Activated T-cell treated with anti-CD3 and anti-CD28 coated beads for 1 hour (primary cell): ENCODE measurements at regions not wholly inside any gene's neighbourhood (a gene's known extent, or its start where the extent isn't known, plus 50 kb on each side); places are given as distances from the start of the nearest gene placed in this dataset.
"Not testable (repeated sequence)": the region's sequence is repeated elsewhere in the genome, so short reads cannot be mapped to it uniquely, and the experiment has no call there.

Experiments
- DNase-seq: peaks from one replicate; pipeline ENCODE4 v3.0.0-alpha.2; 2020; ENCODE audit warnings: low read depth

DNA sequence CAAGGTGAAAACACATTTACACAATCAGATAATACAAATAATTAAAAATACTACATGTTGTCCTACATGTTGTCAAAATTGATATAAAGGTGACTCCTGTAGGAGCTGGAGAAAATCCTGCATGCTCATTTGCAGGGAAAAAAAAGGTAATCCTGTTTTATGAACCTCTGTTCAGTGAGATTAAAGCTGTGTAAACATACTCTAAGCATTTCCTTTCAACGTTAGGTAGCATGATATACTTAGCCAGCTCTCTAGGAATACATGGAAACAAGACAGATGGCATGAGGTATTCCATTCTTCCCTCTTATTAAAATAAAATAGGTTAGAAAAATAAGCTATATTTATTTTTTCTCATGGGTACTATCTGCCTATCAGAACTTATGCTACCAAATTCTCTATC, 635.7 kb upstream of the FLRT2 start:
- DNase-seq: no peak

DNA sequence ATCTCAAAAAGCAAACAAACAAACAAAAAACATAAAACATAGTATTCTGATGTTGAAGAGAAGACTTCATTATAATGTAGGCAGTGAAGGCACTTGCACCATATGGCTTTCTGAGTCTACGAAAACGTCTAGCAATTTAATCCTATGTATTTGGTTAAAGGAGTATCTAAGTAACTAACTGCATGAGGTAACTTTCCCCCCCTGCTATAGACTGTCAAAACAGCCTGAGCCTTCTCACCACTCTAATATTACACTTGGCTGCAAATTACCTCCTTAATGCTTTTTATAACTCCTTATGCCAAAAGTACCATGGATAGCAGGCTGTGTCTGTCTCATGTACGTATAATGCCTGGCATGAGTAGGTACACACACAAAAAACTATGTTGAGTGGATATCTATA, 607.6 kb upstream of the FLRT2 start:
- no peak for DNase-seq

DNA sequence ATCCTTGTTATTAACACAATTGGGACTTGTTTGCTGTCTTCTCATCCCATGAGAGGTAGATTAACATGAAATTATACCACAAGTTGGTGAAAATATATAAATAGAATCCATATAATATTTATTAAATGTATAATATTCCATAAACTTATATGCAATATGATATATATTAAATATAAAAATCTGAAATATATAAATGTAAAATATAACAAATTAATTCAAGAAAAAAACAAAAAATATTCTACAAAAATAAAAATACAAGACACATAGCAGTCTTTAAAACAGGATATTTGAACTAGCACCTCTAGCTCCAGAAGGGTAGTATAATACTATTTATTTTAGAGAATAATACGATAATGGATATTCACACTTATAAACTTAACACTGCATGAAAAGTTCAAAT, 603.3 kb upstream of the FLRT2 start:
- DNase-seq: no peak

DNA sequence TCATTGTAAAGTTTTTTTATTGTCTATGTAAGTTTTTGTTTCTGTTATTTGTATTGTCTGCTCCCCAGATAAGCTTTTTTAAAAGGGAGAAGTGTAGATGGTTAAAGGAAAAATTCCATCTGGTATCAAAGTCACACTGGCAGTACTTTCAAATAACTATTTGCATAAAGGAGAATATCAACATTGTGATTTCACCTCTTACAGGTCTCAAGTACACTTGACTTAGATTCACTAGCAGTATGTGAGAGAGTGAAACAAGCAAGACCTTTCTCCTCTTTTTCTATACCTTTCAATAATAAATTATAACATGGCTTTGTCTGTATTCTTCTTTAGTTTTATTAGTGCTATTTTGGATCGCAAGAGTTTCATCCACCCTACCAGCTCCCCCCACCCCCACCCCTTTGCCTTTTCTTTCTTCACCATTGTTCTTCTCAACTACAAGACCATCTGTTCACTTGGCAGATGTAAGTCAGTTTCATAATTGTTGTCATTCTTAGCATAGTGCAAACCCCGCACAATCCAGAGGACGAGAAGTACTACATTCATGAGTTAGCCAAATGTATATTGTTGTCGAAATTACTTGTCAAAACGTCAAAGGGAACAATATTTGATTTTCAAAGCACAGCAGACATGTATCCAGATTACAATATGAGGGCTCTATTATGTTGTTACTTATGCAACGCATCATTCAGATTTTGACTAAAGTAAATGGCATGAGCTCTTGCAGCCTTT, 602.7 kb upstream of the FLRT2 start:
- DNase-seq: no peak

DNA sequence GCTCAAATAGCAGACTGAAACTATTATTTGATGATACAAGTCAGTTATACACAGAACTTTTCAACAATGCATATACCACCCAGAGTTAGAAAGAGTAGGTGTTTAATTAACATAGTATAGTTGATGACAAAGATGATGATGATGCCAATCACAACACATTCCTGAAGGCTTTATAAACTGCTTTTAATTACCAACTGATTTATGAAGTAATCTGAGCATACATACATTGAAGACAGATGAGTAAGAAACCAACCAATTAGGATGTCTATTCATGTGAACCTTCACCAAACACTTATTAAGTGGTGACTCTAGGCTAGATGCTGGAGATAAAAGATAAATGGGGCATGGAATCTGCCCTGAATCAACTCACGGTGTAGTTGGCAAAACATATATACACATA, 600.9 kb upstream of the FLRT2 start:
- no peak for DNase-seq

DNA sequence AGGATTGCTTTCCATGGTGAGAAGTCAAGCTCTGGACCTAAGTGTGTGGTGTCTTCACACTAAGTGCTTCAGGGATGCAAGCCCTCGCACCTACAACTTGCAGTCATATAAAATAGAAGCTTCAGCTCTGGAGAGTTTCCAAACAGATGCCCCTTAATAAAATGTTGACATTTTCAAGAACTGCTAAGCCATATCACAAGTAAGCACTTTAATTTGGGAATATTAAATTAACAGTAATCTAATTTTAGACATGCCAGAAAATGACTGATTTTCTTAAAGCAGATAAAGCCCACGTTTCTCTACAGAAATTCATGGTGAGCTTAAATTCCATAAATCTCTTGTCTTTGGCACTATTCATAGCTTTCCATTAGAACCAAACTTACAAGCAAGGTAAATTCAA, 600.1 kb upstream of the FLRT2 start:
- DNase-seq: no peak

DNA sequence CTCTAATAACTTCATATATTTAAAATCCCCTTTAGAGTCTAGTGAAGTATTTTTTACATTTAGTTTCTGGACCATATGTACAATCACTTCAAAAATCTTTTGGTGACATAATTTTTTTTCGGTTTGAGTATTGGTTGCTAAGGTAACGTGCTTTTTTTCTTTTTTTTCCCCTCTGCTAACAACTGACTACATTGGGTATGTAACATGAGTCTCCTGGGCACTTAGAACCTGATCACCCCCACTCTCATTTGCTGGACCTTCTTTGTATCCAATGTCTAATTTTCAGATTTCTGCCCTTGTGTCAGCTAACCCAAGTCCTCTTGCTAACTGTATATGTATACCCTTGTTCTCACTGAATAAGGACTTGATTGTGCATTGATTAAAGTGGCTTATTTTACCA, 592.9 kb upstream of the FLRT2 start:
- no peak for DNase-seq

DNA sequence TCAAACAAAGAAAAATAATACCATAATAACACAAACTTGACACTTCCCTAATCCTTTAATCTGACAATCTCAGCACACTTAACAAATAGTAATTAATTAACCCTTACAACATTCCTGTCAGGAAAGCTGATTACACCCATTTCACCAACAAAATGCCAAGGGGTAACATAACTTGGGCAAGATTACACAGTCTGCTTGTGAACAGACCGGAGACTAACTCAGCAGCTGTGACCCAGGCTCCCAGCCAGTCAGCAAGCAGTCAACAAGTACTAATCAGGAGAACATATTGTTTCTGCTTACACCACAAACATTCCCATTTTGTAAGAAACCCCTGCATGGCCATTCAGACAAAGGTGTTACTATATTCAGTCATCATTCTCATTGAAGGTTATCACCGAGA, 592.5 kb upstream of the FLRT2 start:
- no peak for DNase-seq

DNA sequence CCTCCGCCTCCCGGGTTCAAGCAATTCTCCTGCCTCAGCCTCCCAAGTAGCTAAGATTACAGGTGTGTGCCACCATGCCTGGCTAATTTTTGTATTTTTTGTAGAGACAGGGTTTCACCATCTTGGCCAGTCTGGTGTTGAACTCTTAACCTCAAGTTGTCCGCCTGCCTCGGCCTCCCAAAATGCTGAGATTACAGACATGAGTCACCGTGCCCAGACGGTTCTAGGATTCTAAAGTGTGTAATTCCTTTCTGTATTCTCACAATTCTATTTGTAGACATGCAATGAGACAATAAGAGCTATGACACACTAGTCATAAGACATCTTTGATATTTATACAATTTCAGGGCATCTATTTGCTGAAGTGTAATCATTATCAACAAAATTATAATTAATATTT, 585.0 kb upstream of the FLRT2 start:
- DNase-seq: not testable (repeated sequence)

DNA sequence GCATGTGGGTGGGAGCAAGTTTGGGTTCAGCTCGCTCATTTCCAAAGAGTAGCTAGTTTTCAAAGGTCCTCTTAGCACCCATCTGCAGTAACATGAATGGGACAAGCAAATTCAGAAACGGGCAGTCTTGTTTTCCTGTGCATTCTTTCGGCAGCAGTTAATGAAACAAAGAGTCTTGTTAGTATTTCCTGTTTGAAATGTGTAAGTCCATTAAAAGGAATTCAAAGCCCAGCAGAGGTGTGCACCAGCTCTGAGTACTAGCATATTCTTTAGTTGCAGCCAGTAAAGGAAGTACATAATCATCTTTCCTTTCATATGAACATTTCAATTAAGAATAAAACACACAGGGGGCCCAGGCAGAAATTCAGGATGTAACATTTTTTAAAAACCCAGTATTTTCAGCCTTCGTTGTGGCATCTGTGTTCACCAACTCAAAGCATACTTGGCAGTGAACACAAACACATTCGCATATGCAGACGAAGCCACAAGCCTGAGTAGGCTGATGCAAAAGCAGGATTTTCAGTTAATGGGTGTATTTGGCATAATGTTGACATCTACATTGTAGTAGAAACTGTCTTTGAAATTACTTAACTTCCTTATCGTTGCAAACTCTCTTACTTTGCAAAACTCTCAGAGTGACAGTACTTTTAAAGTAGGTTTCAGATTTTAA, 570.0 kb upstream of the FLRT2 start:
- DNase-seq: no peak

DNA sequence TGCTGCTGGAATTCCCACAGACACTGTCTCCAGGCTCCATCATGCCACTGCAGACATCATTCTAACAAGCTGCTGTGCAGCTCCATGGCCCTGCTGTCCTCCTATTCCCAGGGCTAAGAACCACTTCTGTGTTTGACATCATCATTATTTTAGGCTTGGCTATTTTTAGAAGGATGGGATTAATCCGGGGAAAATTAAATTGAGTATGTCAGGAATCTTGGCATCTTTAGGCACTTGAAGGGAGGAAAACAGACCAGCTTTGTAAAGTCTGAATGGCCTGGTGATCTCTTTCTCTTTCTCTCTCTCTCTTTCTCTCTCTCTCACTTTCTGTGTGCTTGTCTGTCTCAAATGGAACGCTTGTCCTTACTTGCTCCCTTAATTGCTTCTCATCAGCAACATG, 568.3 kb upstream of the FLRT2 start:
- no peak for DNase-seq

DNA sequence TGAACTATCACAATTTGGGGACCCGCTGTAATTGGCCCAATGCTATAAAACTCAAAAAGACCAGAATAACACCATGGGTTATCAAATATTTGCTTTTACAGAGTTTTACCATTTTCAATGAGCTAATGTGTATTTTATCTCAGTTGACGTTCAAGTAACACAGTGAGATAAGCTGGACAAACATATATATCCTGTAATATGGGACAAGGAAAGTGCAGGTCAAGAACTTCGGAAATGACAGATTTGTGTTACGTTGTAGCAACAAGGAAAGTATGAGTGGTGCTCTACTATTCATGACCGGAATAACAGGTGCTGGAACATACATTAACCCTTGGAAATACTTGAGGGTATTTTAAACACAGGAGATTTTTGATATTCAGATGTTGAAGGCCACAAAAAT, 566.4 kb upstream of the FLRT2 start:
- DNase-seq: no peak

DNA sequence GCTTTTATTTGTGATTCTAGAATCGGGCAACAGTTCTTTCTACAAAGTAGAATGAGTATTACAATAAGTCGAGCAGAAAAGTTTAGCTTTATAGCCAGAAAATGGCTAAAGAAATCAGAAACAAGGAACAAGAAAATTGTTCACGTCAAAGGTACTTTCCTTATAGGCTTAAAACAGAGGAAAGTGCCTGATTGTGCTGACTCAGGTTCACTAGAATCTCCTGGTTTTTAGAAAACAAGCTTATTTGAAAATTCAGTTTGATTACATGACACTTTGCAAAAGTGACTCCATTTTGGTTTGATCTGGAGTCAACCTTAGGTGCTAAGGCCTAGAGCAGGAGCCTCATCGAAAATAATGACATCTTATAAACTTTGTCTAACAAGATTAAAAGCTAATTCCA, 564.7 kb upstream of the FLRT2 start:
- no peak for DNase-seq

DNA sequence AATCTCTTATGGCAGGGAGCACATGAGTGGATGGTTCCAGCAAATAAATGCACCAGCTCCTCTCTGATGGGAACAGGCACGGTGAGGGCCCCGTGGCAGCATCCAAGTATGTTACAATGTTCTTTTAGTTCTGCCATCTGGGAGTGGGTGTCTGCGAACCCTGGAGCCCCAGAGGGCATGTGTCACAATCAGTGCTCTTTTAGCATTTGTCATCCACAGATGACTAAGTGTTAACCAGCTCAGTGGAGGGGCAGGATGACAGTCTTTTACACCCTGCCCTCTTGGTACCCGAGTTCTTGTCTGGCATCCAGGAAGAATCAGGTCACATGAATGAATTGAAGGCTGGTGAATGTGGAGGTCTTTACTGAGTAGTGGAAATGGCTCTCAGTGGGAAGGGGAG, 560.4 kb upstream of the FLRT2 start:
- DNase-seq: no peak

DNA sequence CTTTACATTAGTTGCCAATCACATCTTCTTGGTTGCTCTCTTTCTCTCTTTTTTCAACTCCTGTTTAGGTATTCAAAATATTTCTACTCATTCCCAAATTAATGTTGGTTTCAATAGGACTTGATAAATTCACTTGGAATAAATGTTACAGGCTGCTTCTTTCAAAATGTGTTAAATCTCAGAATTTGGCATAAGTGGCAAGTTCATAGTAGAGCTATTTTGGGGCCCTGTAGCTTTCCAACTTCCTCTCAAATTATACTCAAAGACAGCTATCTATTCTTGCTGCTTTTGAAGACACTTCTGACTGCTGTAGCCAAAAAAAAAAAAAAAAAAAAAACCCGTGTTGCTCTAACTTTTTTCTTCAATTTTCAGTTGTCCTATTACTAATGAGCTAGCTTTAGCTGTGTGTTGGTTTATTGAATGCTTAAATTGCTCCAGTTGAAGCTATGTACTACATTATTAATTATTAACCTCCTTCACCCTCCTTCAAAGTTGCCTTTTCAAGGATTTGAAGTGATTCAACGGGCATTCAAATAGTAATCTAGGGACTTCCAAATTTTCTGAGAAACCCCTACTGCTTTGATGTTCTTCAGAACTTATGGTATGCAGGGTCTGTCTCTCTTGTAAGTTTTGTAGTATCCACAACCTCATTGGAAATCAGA, 554.6 kb upstream of the FLRT2 start:
- no peak for DNase-seq

DNA sequence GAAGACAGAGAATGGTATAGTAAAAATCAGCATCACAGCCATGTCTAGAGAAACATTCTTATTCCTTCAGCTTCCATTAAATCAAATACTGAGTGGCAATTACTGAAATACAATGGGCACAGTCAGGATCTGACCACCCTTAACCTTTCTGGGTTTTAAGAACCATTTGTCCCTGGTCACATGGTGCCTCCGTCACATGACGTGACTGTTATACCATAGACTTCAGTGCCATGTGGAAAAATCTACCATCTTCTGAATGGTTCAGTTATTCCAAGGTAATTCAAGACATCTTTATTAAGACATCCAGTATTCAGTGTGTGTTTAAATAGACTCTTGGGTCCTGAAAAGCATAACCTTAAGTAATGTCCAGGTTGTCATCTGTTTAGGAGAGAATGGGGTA, 553.1 kb upstream of the FLRT2 start:
- DNase-seq: no peak

DNA sequence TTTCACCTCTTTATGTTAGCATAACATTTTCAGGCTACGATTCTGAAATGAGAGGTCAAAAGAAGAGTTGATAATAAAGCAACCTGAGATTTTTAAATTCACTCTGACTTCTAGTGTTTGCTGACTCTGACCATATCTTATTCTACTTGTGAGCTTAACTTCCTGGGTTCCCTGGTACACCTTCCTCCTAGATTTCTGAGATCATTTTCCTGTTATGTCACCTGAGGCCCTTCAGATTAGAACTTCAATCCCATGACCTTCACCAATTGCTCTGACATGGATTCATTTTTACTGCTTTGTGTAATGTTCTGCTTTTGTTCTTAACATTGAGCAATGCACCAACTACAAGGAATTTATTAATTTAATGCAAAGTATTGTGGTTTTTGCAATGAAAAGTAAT, 542.9 kb upstream of the FLRT2 start:
- no peak for DNase-seq

DNA sequence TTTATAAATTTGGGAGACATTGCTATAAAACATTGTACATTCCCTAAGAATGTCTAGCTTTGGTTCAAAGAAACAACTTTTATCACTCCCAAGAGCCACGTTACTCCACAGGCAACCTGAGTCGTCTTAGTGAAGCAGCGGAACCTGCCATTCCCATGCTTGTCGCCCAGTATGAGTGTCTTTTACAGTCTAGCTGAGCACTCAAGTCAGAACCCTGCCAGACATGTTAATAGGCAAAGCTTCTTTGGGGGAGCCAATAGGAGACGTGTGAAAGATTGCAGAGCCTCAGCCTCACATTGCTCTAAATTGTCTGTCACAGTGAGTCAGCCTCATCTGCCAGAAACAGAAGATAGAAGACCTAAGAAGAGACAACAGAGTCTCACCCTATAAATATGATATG, 541.6 kb upstream of the FLRT2 start:
- DNase-seq: no peak

DNA sequence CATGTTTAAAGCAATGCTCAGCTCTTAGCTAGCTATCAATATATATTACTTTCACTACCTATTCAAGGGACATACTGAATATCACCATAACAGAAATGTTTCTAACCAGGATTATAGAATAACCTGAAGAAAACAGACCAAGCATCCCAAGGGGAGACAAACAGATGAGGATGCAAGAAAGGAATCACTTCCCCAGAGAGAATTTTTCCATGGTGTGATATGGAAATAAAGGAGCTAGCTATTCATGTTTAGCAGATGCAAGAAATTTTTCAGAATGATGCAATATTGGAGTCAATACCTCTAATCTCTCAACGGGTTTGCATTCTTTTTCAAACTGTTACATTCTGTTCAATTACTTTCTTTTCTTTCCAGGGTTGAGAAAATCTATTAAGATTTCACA, 538.9 kb upstream of the FLRT2 start:
- no peak for DNase-seq

DNA sequence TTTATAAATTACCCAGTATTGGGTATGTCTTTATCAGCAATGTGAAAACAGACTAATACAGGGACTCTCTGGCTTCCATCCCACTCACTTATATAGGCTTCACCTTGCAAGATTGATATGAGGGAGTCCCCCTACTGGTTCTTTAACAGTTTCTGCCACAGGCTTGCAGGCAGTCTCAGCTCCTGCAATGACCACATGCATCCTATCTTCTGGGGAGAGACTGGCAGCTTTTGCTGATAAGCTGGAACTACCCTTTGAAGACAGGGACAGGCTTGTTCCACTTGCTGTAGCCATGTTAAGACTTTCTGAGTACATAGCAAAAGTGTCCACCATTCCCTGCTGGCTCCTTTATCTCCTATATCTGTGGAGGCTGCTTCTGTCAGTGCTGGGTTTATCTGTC, 531.7 kb upstream of the FLRT2 start:
- DNase-seq: no peak

DNA sequence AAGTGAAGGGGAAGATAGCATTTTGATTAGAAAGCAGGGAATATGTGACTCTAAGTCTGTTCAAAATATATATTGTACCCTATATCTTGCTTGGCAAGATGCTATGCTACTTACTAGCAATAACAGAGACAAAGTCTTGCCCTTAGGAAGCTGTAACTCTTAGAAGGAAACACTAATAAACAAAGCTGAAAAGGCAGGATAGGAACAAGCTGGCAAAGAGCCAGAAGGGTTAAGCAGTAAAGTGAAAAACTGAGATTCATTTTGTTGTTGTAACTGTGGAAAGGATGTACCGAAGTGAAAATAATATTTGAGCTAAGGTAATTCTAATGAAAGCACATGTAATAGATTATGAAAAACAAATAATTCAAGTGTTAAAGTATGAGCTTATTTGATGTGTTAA, 527.1 kb upstream of the FLRT2 start:
- DNase-seq: no peak

DNA sequence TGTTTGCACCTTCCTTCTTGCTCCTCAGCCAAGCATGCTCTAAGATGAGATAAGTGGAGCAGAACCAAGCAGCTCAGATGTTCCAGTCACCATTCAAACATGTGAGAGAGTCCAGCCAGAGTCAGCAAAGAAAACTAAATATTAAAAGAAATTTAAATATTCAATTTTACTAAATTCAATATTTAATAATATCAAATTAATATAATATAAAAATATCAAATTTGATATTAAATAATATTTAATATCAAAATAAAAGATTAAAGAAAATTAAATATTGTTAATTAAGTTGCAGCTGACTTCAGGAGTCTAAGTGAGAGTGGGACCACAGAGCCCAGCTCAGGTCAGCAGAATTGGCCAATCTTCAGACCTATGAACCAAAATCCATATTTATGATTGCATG, 526.1 kb upstream of the FLRT2 start:
- DNase-seq: no peak

DNA sequence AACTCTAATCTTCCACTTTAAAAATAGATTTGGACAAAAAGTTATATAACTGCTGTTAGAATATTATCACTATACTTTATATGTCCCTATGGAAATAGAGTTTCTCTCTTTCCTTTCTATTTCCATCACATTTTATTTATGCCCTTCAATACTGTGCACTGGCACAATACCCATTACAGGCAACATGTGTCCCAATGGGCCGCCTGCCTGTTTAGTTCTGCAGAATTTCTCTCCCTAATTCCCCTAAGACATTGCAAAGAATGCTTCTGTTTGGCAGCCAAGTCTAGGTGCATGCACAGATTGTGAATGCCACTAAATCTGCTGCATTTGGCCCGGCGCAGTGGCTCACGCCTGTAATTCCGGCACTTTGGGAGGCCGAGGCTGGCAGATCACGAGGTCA, 520.4 kb upstream of the FLRT2 start:
- DNase-seq: no peak

DNA sequence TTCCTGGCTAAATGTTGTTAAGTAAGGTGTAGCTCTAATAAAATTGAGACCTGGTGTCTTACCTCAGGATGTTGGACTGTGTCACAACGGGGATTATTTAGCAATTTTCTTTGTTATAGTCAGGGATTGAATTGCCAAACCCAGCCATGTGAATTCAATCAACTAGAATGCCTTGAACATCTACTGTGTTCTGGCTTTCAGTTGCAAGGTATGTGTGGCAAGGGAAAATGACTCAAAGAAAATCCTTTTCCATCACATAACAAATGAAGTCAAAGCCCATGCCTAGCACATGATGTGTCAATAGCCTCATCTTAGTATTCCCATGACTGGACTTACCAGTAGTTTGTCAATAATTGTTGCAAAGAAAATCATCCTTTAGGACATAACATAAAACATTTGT, 519.8 kb upstream of the FLRT2 start:
- DNase-seq: no peak
